Bronchial epithelial cell (primary cell): ENCODE measurements at regions not wholly inside any gene's neighbourhood (a gene's known extent, or its start where the extent isn't known, plus 50 kb on each side); places are given as distances from the start of the nearest gene placed in this dataset.

Source experiments
- DNase-seq: peaks from one replicate; pipeline ENCODE4 v3.0.0-alpha.2; 2010; ENCODE audit warnings: low read depth
- FAIRE-seq: peaks from 2 replicates; lab custom pipeline; 2011; peaks lifted over from hg19 to GRCh38; lab: Jason Lieb, UNC
- H3K27me3 ChIP-seq: 2 replicates; pipeline ENCODE4 v1.5.1; 2011; ENCODE audit warnings: low read length; ENCODE audit not compliant: control insufficient read depth, insufficient read depth
- H3K36me3 ChIP-seq: 2 replicates; pipeline ENCODE4 v1.5.1; 2011; ENCODE audit warnings: low read length; ENCODE audit not compliant: control insufficient read depth, insufficient read depth
- H3K4me3 ChIP-seq: 2 replicates; pipeline ENCODE4 v1.5.1; 2011; ENCODE audit warnings: mild to moderate bottlenecking, low read depth, low read length, control low read depth
- CTCF ChIP-seq: IDR thresholded peaks from 2 replicates; pipeline ENCODE4 v1.5.1; 2011; ENCODE audit warnings: mild to moderate bottlenecking, moderate library complexity, low read length, control low read depth, inconsistent platforms; ENCODE audit not compliant: insufficient read depth, severe bottlenecking

- FAIRE-seq (no peak), DNase-seq (no peak)
- Histone ChIP-seq H3K36me3 (no peaks in the 10 kb centered on the region), H3K27me3 (no peaks in the 10 kb centered on the region), H3K4me3 (no peak overlapping the region)
- TF ChIP-seq CTCF = no peak
Observed at GRCh38 chr4:59987289-59987688, 1212.8 kb upstream of the ADGRL3 start.

GRCh38 chr4:59994118-59994517 is 1206.0 kb upstream of the ADGRL3 start:
- H3K36me3 ChIP-seq = no peaks in the 10 kb centered on the region
- H3K4me3 ChIP-seq = no peak overlapping the region
- TF ChIP-seq CTCF = no peak
- FAIRE-seq (no peak), DNase-seq (no peak)
- H3K27me3 ChIP-seq = no peaks in the 10 kb centered on the region

DNA sequence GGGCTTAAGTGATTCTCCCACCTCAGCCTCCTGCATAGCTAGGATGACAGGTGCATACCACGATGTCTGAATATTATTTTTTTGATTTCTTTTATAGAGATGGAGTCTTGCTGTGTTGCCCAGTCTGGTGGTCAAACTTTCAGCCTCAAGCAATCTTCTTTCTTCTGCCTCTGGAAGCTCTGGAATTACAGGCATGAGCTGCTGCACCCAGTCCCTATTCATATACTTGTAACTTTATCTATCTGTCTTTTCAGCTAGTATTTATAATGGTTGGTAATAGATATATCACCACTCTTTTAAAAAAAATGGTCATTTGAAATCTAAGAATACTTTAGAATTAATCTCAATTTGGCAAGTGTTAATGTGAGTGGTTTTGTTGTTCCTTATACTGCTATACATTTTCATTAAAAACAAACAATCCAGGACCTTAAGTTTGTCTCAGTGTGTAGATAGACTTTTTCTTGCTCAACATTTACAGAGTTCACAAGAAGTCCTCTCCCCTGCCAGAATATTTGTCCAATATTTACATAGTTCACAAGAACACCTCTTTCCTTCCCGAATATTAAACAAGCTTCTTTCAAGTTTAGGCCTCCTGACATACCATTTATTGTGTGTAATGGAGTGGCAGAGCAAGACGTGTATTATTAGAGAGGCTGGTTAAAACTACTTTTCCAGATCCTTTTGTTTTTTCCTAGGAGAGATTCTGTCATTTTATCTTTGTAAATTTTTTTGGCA is 1197.4 kb upstream of the ADGRL3 start:
- DNase-seq = no peak
- Histone ChIP-seq H3K4me3 (no peak overlapping the region), H3K36me3 (no peaks in the 10 kb centered on the region), H3K27me3 (no peaks in the 10 kb centered on the region)
- no peak for TF ChIP-seq CTCF
- FAIRE-seq = no peak

GRCh38 chr4:60013464-60014184 is 1186.5 kb upstream of the ADGRL3 start:
- FAIRE-seq (no peak), DNase-seq (no peak)
- H3K36me3 ChIP-seq = no peaks in the 10 kb centered on the region
- H3K27me3 ChIP-seq = no peaks in the 10 kb centered on the region
- no peak overlapping the region for H3K4me3 ChIP-seq
- TF ChIP-seq CTCF = no peak

GRCh38 chr4:60016971-60017370 is 1183.2 kb upstream of the ADGRL3 start:
- no peak for FAIRE-seq

More at GRCh38 chr4:60016971-60017370, 1183.2 kb upstream of the ADGRL3 start:
- no peak overlapping the region for H3K4me3 ChIP-seq
- no peak for DNase-seq
- TF ChIP-seq CTCF = no peak
- H3K27me3 ChIP-seq = no peaks in the 10 kb centered on the region
- H3K36me3 ChIP-seq = no peaks in the 10 kb centered on the region
